AG10803 (cell line): ENCODE measurements at regions not wholly inside any gene's neighbourhood (a gene's known extent, or its start where the extent isn't known, plus 50 kb on each side); places are given as distances from the start of the nearest gene placed in this dataset.
"Not testable (repeated sequence)": the region's sequence is repeated elsewhere in the genome, so short reads cannot be mapped to it uniquely, and the experiment has no call there.

Experiments used
- DNase-seq: peaks from one replicate; pipeline ENCODE4 v3.0.0; 2010; ENCODE audit warnings: low read depth
- H3K4me3 ChIP-seq: 2 replicates; pipeline ENCODE4 v1.5.1; 2011; ENCODE audit warnings: mild to moderate bottlenecking, low read length, control low read depth
- TF ChIP-seq, protein P1 (sequence below): conservative IDR thresholded peaks from 2 replicates; pipeline ENCODE4 v1.5.1; 2011; ENCODE audit warnings: mild to moderate bottlenecking, low read length, control low read depth, inconsistent platforms

DNA sequence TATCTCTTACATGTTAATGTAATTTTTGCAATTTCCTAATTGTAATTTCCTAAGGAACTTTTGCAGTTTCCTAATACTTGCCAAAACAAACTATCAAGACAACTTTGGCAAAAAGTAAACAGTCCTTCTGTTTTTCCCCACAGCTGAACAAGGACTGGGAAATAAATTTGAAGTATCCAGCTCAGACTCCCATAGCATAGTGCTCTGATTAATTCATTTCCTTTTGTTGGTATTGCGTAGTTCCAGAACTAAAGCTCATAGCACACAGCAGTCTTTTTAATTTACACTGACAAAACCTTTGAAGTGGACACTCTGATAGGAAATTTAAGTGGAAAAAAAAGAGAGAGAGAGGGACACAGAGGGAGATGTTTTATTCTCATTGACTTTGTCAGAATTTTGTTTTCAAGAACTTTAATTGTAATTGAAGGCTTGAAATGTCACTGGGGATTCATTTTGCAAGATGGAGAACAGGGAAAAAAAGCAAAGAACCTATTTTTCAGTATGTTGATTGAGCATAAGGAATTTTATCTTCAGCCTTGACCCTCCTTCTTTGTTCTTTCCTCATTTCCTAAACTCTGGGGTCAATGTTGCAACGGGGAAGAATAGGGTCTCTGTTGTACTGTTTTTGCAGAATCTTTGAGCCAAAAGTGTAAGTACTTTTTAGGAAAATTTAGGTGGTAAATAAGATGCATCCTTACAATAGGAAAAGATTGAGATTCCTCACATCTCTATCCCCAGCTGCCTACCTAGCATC, 232.2 kb upstream of the NPSR1 start:
- DNase-seq: peak; percentile 3
- no peak overlapping the region for H3K4me3 ChIP-seq
- TF ChIP-seq, protein P1, sequence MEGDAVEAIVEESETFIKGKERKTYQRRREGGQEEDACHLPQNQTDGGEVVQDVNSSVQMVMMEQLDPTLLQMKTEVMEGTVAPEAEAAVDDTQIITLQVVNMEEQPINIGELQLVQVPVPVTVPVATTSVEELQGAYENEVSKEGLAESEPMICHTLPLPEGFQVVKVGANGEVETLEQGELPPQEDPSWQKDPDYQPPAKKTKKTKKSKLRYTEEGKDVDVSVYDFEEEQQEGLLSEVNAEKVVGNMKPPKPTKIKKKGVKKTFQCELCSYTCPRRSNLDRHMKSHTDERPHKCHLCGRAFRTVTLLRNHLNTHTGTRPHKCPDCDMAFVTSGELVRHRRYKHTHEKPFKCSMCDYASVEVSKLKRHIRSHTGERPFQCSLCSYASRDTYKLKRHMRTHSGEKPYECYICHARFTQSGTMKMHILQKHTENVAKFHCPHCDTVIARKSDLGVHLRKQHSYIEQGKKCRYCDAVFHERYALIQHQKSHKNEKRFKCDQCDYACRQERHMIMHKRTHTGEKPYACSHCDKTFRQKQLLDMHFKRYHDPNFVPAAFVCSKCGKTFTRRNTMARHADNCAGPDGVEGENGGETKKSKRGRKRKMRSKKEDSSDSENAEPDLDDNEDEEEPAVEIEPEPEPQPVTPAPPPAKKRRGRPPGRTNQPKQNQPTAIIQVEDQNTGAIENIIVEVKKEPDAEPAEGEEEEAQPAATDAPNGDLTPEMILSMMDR: no peak

- no peak overlapping the region for H3K4me3 ChIP-seq
- TF ChIP-seq, protein P1: peak; percentile 66
- DNase-seq: peak; percentile 84
Observed at GRCh38 chr7:34430456-34430855, 227.6 kb upstream of the NPSR1 start.

DNA sequence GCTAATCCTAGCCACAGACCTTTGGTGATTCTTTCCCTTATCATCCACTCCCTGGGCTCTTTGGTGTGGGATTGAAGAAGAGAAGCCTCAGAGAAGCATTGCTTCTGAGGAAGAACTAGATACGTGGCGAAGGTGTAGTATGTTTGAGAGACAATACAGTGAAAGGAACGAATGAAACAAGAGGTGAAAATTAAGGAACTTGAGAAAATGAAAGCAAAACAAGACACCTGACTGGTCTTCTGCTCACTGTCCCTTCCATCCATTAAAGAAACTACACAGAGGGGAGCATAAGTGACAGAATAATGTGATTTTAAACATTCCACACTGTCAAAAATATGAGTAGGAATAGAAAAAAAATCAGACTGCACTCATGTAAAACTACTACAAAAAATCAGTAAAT, 219.6 kb upstream of the NPSR1 start:
- peak overlapping the region; percentile 12; the same call in 1 of the 2 replicates for H3K4me3 ChIP-seq
- TF ChIP-seq, protein P1: no peak

DNA sequence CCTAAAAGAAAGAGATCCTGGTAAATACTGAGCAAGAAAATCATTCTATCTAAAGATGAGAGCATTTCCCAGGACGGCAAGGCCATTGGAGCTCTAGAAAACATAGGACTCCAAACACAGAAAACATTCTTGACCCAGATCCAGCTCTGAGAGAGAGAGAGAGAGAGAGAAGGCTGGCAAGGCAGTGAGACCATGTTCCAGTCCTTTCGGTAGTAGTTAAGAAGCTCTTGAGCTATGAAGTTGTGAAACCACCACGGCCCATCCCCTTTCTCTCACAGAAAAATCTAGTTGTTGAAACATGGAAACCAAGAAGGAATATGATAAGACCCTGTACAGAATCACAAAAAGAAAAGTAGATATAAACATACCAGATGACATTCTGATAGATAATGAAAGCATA, 212.4 kb upstream of the NPSR1 start:
- peak; percentile 44 for DNase-seq
- H3K4me3 ChIP-seq: no peak overlapping the region
- TF ChIP-seq, protein P1: no peak

More for the DNA sequence above, 219.6 kb upstream of the NPSR1 start:
- no peak for DNase-seq

- not testable (repeated sequence) for H3K4me3 ChIP-seq
- peak; percentile 3 for DNase-seq
Observed at GRCh38 chr7:34448531-34448930, 209.5 kb upstream of the NPSR1 start.

GRCh38 chr7:34449765-34450164, 208.3 kb upstream of the NPSR1 start:
- DNase-seq: no peak
- TF ChIP-seq, protein P1: no peak
- H3K4me3 ChIP-seq: no peak overlapping the region

DNA sequence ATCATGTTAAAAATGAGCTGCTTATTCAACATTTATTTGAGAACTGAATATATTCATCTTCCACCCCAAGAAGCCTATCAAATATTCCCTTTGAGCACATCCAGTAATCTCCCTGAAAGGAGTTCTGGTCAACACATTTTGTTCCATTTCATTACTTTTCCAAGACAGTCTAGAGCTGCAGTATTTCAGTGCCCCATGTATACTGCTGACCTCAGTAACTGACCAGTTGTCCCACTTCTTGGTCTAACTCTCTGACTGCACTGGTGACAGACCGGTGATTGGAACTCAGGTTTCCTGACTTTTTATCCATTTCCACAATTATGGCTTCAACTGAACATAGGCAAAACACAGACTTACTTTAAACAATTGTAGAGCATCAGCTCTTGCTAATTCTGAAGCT, 206.8 kb upstream of the NPSR1 start:
- DNase-seq: no peak
- H3K4me3 ChIP-seq: no peak overlapping the region
- TF ChIP-seq, protein P1: no peak
